ENCODE measurements at regions not wholly inside any gene's neighbourhood (a gene's known extent, or its start where the extent isn't known, plus 50 kb on each side); places are given as distances from the start of the nearest gene placed in this dataset.

DNA sequence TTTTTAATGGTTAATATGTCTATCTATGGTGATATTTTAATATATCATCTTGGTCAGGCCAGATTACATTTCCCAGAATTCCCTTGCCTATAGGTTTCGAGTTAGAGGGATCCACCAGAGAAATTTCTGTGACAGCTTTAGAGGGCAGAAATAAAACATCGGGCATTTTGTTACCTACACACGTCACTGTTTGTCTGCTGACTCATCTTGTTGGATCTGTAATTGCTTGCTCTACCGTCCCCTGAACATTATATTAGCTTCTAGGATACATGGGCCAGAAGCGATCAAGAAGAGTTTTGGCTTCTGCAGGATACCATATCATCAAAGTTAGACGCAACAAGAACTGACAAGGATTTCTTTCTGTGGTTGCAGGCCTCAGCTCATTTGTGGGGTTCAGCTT is 795.8 kb upstream of the GCFC2 start:
- TF ChIP-seq, protein P1, sequence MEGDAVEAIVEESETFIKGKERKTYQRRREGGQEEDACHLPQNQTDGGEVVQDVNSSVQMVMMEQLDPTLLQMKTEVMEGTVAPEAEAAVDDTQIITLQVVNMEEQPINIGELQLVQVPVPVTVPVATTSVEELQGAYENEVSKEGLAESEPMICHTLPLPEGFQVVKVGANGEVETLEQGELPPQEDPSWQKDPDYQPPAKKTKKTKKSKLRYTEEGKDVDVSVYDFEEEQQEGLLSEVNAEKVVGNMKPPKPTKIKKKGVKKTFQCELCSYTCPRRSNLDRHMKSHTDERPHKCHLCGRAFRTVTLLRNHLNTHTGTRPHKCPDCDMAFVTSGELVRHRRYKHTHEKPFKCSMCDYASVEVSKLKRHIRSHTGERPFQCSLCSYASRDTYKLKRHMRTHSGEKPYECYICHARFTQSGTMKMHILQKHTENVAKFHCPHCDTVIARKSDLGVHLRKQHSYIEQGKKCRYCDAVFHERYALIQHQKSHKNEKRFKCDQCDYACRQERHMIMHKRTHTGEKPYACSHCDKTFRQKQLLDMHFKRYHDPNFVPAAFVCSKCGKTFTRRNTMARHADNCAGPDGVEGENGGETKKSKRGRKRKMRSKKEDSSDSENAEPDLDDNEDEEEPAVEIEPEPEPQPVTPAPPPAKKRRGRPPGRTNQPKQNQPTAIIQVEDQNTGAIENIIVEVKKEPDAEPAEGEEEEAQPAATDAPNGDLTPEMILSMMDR (IDR thresholded peaks at IDR 0.05) = no peak
- no peak for TF ChIP-seq POLR2A (IDR thresholded peaks at IDR 0.05)
